GM19463 (cell line): ENCODE measurements at regions not wholly inside any gene's neighbourhood (a gene's known extent, or its start where the extent isn't known, plus 50 kb on each side); places are given as distances from the start of the nearest gene placed in this dataset.

Experiments used
- ATAC-seq: cut with Tn5 transposase; IDR thresholded peaks from one replicate; pipeline ENCODE4 v1.9.1; 2021; ENCODE audit warnings: mild to moderate bottlenecking, moderate library complexity; ENCODE audit not compliant: unreplicated experiment

- ATAC-seq, result no peak
Measured at GRCh38 chr11:120034176-120034875, 103.6 kb downstream of the TRIM29 start.

- no peak for ATAC-seq
Measured at GRCh38 chr11:120032766-120033390, 105.0 kb downstream of the TRIM29 start.

- ATAC-seq, result no peak
Measured at GRCh38 chr11:120031612-120032600, 106.0 kb downstream of the TRIM29 start.

GRCh38 chr11:120031156-120031555 lies 106.8 kb downstream of the TRIM29 start:
- no peak for ATAC-seq

- ATAC-seq, result no peak
Measured at GRCh38 chr11:120030411-120030810, 107.5 kb downstream of the TRIM29 start.

GRCh38 chr11:120029321-120029720 lies 108.6 kb downstream of the TRIM29 start:
- ATAC-seq, result no peak

GRCh38 chr11:120028897-120029258 lies 109.0 kb downstream of the TRIM29 start:
- ATAC-seq, result no peak

GRCh38 chr11:120028181-120028896 lies 109.6 kb downstream of the TRIM29 start:
- no peak for ATAC-seq

GRCh38 chr11:120027546-120028180 lies 110.2 kb downstream of the TRIM29 start:
- ATAC-seq, result no peak

- ATAC-seq, result no peak
Measured at GRCh38 chr11:120025606-120026335, 112.1 kb downstream of the TRIM29 start.

- ATAC-seq, result no peak
Measured at GRCh38 chr11:120024586-120024985, 113.3 kb downstream of the TRIM29 start.

GRCh38 chr11:120024046-120024445 lies 113.9 kb downstream of the TRIM29 start:
- ATAC-seq, result no peak

GRCh38 chr11:120023551-120023950 lies 114.4 kb downstream of the TRIM29 start:
- no peak for ATAC-seq

GRCh38 chr11:120023120-120023519 lies 114.8 kb downstream of the TRIM29 start:
- no peak for ATAC-seq

GRCh38 chr11:120022617-120023016 lies 115.3 kb downstream of the TRIM29 start:
- ATAC-seq, result no peak

GRCh38 chr11:120021978-120022377 lies 115.9 kb downstream of the TRIM29 start:
- ATAC-seq, result no peak

- ATAC-seq, result no peak
Measured at GRCh38 chr11:120021391-120021953, 116.4 kb downstream of the TRIM29 start.

GRCh38 chr11:120020981-120021380 lies 116.9 kb downstream of the TRIM29 start:
- no peak for ATAC-seq

GRCh38 chr11:120020486-120020885 lies 117.4 kb downstream of the TRIM29 start:
- ATAC-seq, result no peak
